Right lobe of liver (tissue), 6 donors: ENCODE measurements at regions not wholly inside any gene's neighbourhood (a gene's known extent, or its start where the extent isn't known, plus 50 kb on each side); places are given as distances from the start of the nearest gene placed in this dataset.

Source experiments
- ATAC-seq, 4 donors: fragments of 200-7000 bp; cut with Tn5 transposase; one replicate each; pipeline ENCODE4 v1.9.1; 2020; ENCODE audit warnings: mild to moderate bottlenecking in 4 of 4, moderate library complexity in 4 of 4
- DNase-seq, 3 donors: peaks; one replicate each; pipeline ENCODE4 v3.0.0-alpha.2; 2020
- H3K27ac ChIP-seq, 3 donors: fragments of 200-600 bp; one replicate each; pipeline ENCODE4 v1.8.0; 2022
- H3K27me3 ChIP-seq, 2 donors: fragments of 200-600 bp; one replicate each; pipeline ENCODE4 v1.8.0; 2022
- H3K36me3 ChIP-seq, 4 donors: fragments of 200-600 bp; sonication (generic) in 1 of 4; one replicate each; pipeline versions ENCODE4 v1.5.1 to v1.8.0; 2017 to 2022; ENCODE audit warnings: control low read depth in 1 of 4
- H3K4me1 ChIP-seq, 4 donors: fragments of 200-600 bp; sonication (generic) in 1 of 4; one replicate each; pipeline versions ENCODE4 v1.5.1 to v1.8.0; 2017 to 2022; ENCODE audit warnings: control low read depth in 1 of 4
- H3K4me3 ChIP-seq, 3 donors: fragments of 200-600 bp; one replicate each; pipeline ENCODE4 v1.8.0; 2022
- H3K9me3 ChIP-seq, 4 donors: fragments of 200-600 bp; sonication (generic) in 1 of 4; one replicate each; pipeline versions ENCODE4 v1.5.1 to v1.8.0; 2017 to 2022; ENCODE audit warnings: control low read depth in 1 of 4
- CTCF ChIP-seq, 4 donors: fragments of 200-600 bp in 3 of 4; fragments of 450-650 bp in 1 of 4; IDR thresholded peaks; one replicate each; pipeline versions ENCODE4 v1.5.1 to v1.8.0; 2016 to 2022; ENCODE audit warnings: antibody characterized with exemption in 4 of 4, mild to moderate bottlenecking in 2 of 4
- POLR2A ChIP-seq: fragments of 450-650 bp; IDR thresholded peaks from one replicate; pipeline ENCODE4 v1.6.1; 2017; ENCODE audit warnings: antibody characterized with exemption, mild to moderate bottlenecking
- WGBS: methylation state at CpG from one replicate; pipeline ENCODE4 v1.1.6; 2018; ENCODE audit warnings: low coverage, low lambda C conversion rate; ENCODE audit not compliant: insufficient coverage; ENCODE audit errors: missing lambda C conversion rate; 5-methylcytosine and 5-hydroxymethylcytosine counted together
- intact Hi-C, 2 donors: fragments of 100-400 bp; cut with DNase I; formaldehyde crosslinking; loops; one replicate each; pipeline versions ENCODE4 v1.11.2 to v1.14.1; 2022
- donor health status: DM: no; HTN: yes; CAD: no.
- donor health status: DM: no; HTN: no; CAD: no.
- donor health status: DM: no; HTN: no; CAD: no.
- donor health status: DM: no; HTN: yes; CAD: no.
- donor health status: DM: no; HTN: yes; CAD: no.

DNA sequence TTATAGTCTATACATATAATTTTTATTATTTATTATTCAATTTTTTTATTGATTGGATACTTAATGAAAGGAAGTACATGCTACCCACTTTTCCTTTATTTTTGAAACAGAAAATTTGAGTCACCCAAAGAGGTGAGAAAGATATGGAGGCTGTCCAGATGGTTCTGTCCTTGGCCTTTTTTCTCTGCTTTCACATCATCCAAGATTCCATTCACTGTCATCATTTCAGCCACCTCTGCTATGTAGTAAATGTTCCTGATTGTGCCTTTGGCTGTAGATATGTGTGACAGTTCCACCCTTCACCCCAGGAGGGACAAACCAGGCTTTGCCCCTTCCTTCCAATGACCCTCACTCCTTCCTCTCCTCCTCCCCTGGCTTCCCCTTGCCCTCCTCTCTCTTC, 675.7 kb upstream of the ID2 start:
- Histone ChIP-seq H3K9me3 (no peaks in the 10 kb centered on the region), H3K27ac (no peak overlapping the region), H3K27me3 (no peaks in the 10 kb centered on the region), H3K36me3 (no peaks in the 10 kb centered on the region), H3K4me3 (no peak overlapping the region), H3K4me1 (no peaks in the 10 kb centered on the region)
- no peak for ATAC-seq
- DNase-seq: no peak
- intact Hi-C loops: no loop called here
- TF ChIP-seq POLR2A (no peak), CTCF (IDR thresholded peaks at IDR 0.05) (no peak)

- WGBS: 73% methylated on average over 3 of the region's 3 CpGs
- no peaks in the 10 kb centered on the region for H3K4me1 ChIP-seq
- H3K27ac ChIP-seq: no peak overlapping the region
- H3K9me3 ChIP-seq: no peaks in the 10 kb centered on the region
- H3K27me3 ChIP-seq: no peaks in the 10 kb centered on the region
- no peak overlapping the region for H3K4me3 ChIP-seq
- ATAC-seq (no peak), DNase-seq (no peak)
- TF ChIP-seq CTCF (IDR thresholded peaks at IDR 0.05) (no peak), POLR2A (no peak)
- H3K36me3 ChIP-seq: no peaks in the 10 kb centered on the region
- intact Hi-C loops: no loop called here
Measured at GRCh38 chr2:8006626-8007025, 675.2 kb upstream of the ID2 start.

DNA sequence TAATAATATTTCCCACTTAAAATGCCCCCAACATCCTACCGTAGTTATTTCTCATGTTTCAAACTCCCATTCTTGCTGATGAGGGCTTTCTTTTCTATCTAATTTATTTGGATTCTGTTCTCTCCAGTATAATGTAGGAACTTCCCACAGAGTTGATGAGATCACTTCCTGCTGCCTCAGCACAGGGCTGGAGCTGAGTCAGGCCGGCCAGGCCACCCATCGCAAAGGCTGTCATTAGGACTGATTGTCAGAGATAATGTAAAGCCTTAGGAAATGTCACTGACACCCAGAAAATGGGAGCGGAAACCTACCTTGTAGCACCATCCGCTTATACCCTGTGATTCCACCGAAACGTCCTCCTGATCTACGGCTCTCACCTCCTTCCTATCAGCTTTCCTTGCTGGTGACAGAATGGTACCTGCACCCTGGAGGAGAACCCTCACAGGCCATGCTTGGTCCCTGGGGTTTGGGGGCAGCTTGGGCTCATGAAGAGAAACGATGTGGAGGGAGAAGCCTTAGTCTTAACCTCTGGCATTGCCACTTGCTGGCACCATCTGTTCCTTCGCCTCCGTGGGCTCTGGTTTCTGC, 672.8 kb upstream of the ID2 start:
- Histone ChIP-seq H3K27me3 (no peaks in the 10 kb centered on the region), H3K4me3 (no peak overlapping the region), H3K9me3 (no peaks in the 10 kb centered on the region), H3K4me1 (no peaks in the 10 kb centered on the region), H3K36me3 (no peaks in the 10 kb centered on the region), H3K27ac (no peak overlapping the region)
- intact Hi-C loops: no loop called here
- TF ChIP-seq POLR2A: no peak
- DNase-seq (no peak), ATAC-seq (peak in 3 of 4 donors; percentile 23 to 47 (median 26))
- WGBS: 82% methylated on average over 8 of the region's 11 CpGs

GRCh38 chr2:8015848-8016600, 665.8 kb upstream of the ID2 start:
- Histone ChIP-seq H3K9me3 (no peaks in the 10 kb centered on the region), H3K4me3 (no peak overlapping the region), H3K27ac (no peak overlapping the region), H3K36me3 (no peaks in the 10 kb centered on the region), H3K27me3 (no peaks in the 10 kb centered on the region), H3K4me1 (no peaks in the 10 kb centered on the region)
- intact Hi-C loops: no loop called here
- TF ChIP-seq POLR2A (no peak), CTCF (IDR thresholded peaks at IDR 0.05) (no peak)
- ATAC-seq: no peak
- no peak for DNase-seq
- 72% methylated on average over 7 of the region's 7 CpGs for WGBS

DNA sequence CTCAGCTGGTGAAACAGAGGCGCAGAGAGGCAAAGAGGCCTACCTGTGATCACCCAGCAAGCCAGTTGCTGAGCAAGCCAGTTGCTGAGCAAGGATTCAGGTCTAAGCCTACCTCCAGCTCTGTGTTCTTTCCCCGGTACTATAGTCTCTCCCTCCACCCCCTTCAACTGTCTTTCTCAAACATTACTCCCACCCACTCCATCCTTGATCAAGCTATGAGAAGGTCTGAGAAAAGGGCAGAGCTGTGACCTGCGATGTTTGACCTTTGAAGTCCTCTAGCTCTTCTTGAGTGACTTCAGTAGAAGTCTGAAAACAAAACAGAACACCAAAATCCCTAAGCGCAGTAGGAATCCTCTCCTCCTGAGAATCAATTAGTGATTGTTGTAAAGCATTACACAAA, 665.2 kb upstream of the ID2 start:
- H3K36me3 ChIP-seq: no peaks in the 10 kb centered on the region
- no peaks in the 10 kb centered on the region for H3K9me3 ChIP-seq
- DNase-seq (no peak), ATAC-seq (no peak)
- no peak overlapping the region for H3K4me3 ChIP-seq
- intact Hi-C loops: no loop called here
- no peaks in the 10 kb centered on the region for H3K4me1 ChIP-seq
- WGBS: 94% methylated on average over 3 of the region's 4 CpGs
- no peak overlapping the region for H3K27ac ChIP-seq
- no peak for TF ChIP-seq POLR2A
- no peak for TF ChIP-seq CTCF (IDR thresholded peaks at IDR 0.05)
- no peaks in the 10 kb centered on the region for H3K27me3 ChIP-seq
